Liver (tissue), 8 donors: ENCODE measurements at regions not wholly inside any gene's neighbourhood (a gene's known extent, or its start where the extent isn't known, plus 50 kb on each side); places are given as distances from the start of the nearest gene placed in this dataset.

ENCODE experiments used
- DNase-seq: peaks from one replicate; pipeline ENCODE4 v3.0.0-alpha.2; 2017; ENCODE audit warnings: low spot score
- H3K27ac ChIP-seq, 2 donors: one replicate each; pipeline ENCODE4 v1.7.0; 2013; ENCODE audit warnings: inconsistent platforms in 2 of 2, low read length in 2 of 2, control low read depth in 1 of 2, low read depth in 1 of 2, mild to moderate bottlenecking in 1 of 2
- H3K27me3 ChIP-seq, 4 donors: one replicate each; pipeline versions ENCODE4 v1.6.1 to v1.7.0; 2013; ENCODE audit warnings: low read length in 3 of 4, inconsistent platforms in 1 of 4, mild to moderate bottlenecking in 1 of 4, moderate library complexity in 1 of 4; ENCODE audit not compliant: control insufficient read depth in 4 of 4, insufficient read depth in 4 of 4
- H3K36me3 ChIP-seq, 4 donors: one replicate each; pipeline versions ENCODE4 v1.6.1 to v1.7.0; 2013; ENCODE audit warnings: low read length in 3 of 4, mild to moderate bottlenecking in 3 of 4, low read depth in 1 of 4, moderate library complexity in 1 of 4; ENCODE audit not compliant: control insufficient read depth in 4 of 4, insufficient read depth in 3 of 4
- H3K4me1 ChIP-seq, 4 donors: one replicate each; pipeline versions ENCODE4 v1.6.1 to v1.7.0; 2013; ENCODE audit warnings: low read length in 3 of 4, mild to moderate bottlenecking in 3 of 4, moderate library complexity in 1 of 4; ENCODE audit not compliant: control insufficient read depth in 4 of 4, insufficient read depth in 4 of 4
- H3K4me3 ChIP-seq, 3 donors: one replicate each; pipeline versions ENCODE4 v1.6.1 to v1.7.0; 2013; ENCODE audit warnings: low read length in 3 of 3, control low read depth in 1 of 3, low read depth in 1 of 3, mild to moderate bottlenecking in 1 of 3
- H3K9ac ChIP-seq, 2 donors: one replicate each; pipeline ENCODE4 v1.7.0; 2013; ENCODE audit warnings: low read length in 2 of 2, mild to moderate bottlenecking in 2 of 2, moderate library complexity in 2 of 2, control low read depth in 1 of 2, low read depth in 1 of 2
- H3K9me3 ChIP-seq, 4 donors: one replicate each; pipeline versions ENCODE4 v1.6.1 to v1.7.0; 2013; ENCODE audit warnings: low read length in 3 of 4; ENCODE audit not compliant: control insufficient read depth in 4 of 4
- ATF3 ChIP-seq: IDR thresholded peaks from 2 replicates; pipeline ENCODE4 v1.6.1; 2016; ENCODE audit warnings: antibody characterized with exemption
- CTCF ChIP-seq: fragments of 150-350 bp; IDR thresholded peaks from 2 replicates; pipeline ENCODE4 v1.5.1; 2017; ENCODE audit warnings: improper control_type of control experiment, low read depth, low read length; ENCODE audit not compliant: missing input control
- EGR1 ChIP-seq, 2 donors: IDR thresholded peaks; 2 replicates each; pipeline ENCODE4 v1.6.1; 2016 to 2018; ENCODE audit warnings: antibody characterized with exemption in 2 of 2, low read depth in 2 of 2
- FOXA1 ChIP-seq: IDR thresholded peaks from 2 replicates; pipeline ENCODE4 v1.6.1; 2016; ENCODE audit warnings: antibody characterized with exemption
- FOXA2 ChIP-seq: IDR thresholded peaks from 2 replicates; pipeline ENCODE4 v1.6.1; 2016; ENCODE audit warnings: antibody characterized with exemption
- GABPA ChIP-seq, 2 donors: IDR thresholded peaks in 1 of 2; conservative IDR thresholded peaks in 1 of 2; 2 replicates each; pipeline ENCODE4 v1.6.1; 2016; ENCODE audit warnings: antibody characterized with exemption in 2 of 2, mild to moderate bottlenecking in 1 of 2, moderate library complexity in 1 of 2
- HNF4A ChIP-seq, 2 donors: conservative IDR thresholded peaks; 2 replicates each; pipeline ENCODE4 v1.6.1; 2016; ENCODE audit warnings: antibody characterized with exemption in 2 of 2, mild to moderate bottlenecking in 2 of 2
- HNF4G ChIP-seq: IDR thresholded peaks from 2 replicates; pipeline ENCODE4 v1.6.1; 2016; ENCODE audit warnings: antibody characterized with exemption
- JUND ChIP-seq, 2 donors: IDR thresholded peaks; 2 replicates each; pipeline ENCODE4 v1.6.1; 2016; ENCODE audit warnings: antibody characterized with exemption in 2 of 2
- MAX ChIP-seq: IDR thresholded peaks from 2 replicates; pipeline ENCODE4 v1.6.1; 2016; ENCODE audit warnings: antibody characterized with exemption
- NR2F2 ChIP-seq: IDR thresholded peaks from 2 replicates; pipeline ENCODE4 v1.6.1; 2016; ENCODE audit warnings: antibody characterized with exemption
- RAD21 ChIP-seq, 2 donors: IDR thresholded peaks; 2 replicates each; pipeline ENCODE4 v1.6.1; 2016; ENCODE audit warnings: antibody characterized with exemption in 2 of 2, mild to moderate bottlenecking in 2 of 2
- REST ChIP-seq: IDR thresholded peaks from 2 replicates; pipeline ENCODE4 v1.6.1; 2016; ENCODE audit warnings: antibody characterized with exemption, mild to moderate bottlenecking
- RXRA ChIP-seq, 2 donors: IDR thresholded peaks; 2 replicates each; pipeline ENCODE4 v1.6.1; 2017 to 2018; ENCODE audit warnings: antibody characterized with exemption in 2 of 2, mild to moderate bottlenecking in 1 of 2
- SP1 ChIP-seq: IDR thresholded peaks from 2 replicates; pipeline ENCODE4 v1.6.1; 2018; ENCODE audit warnings: antibody characterized with exemption, mild to moderate bottlenecking
- TAF1 ChIP-seq: conservative IDR thresholded peaks from 2 replicates; pipeline ENCODE4 v1.6.1; 2016; ENCODE audit warnings: antibody characterized with exemption, mild to moderate bottlenecking
- YY1 ChIP-seq: IDR thresholded peaks from 2 replicates; pipeline ENCODE4 v1.6.1; 2016; ENCODE audit warnings: antibody characterized with exemption, mild to moderate bottlenecking
- ZBTB33 ChIP-seq: IDR thresholded peaks from 2 replicates; pipeline ENCODE4 v1.6.1; 2016; ENCODE audit warnings: antibody characterized with exemption
- WGBS: extraction: QIAGEN DNeasy Blood & Tissue Kit; methylation state at CpG from one replicate; pipeline ENCODE4 v1.1.7; 2013; 5-methylcytosine and 5-hydroxymethylcytosine counted together
- donor health status: healthy.
- donor health status: healthy.
- donor health status: healthy.
- donor health status: healthy.
- donor health status: healthy.

- H3K9me3 ChIP-seq: no peaks in the 10 kb centered on the region
- no peak overlapping the region for H3K27ac ChIP-seq
- H3K4me1 ChIP-seq: no peaks in the 10 kb centered on the region
- WGBS: 43% methylated on average over 2 of the region's 2 CpGs
- H3K9ac ChIP-seq: no peak overlapping the region
- TF ChIP-seq YY1: no peak
- no peak for TF ChIP-seq ATF3
- no peak for TF ChIP-seq RAD21 (IDR thresholded peaks at IDR 0.05)
- TF ChIP-seq RXRA (IDR thresholded peaks at IDR 0.05): no peak
- TF ChIP-seq JUND (IDR thresholded peaks at IDR 0.05): no peak
- no peak for TF ChIP-seq HNF4A (conservative IDR thresholded peaks at IDR 0.05)
- TF ChIP-seq NR2F2: no peak
- TF ChIP-seq REST: no peak
- TF ChIP-seq TAF1: no peak
- no peak for TF ChIP-seq MAX
- TF ChIP-seq GABPA (IDR thresholded peaks at IDR 0.05 in 1 of 2, conservative IDR thresholded peaks at IDR 0.05 in 1 of 2): no peak
- TF ChIP-seq CTCF: no peak
- TF ChIP-seq HNF4G: no peak
- no peak for TF ChIP-seq SP1
- TF ChIP-seq EGR1 (IDR thresholded peaks at IDR 0.05; ENCODE audit: low read depth in 2 of 2): no peak
- TF ChIP-seq ZBTB33: no peak
- no peak for TF ChIP-seq FOXA1
- no peak for TF ChIP-seq FOXA2
- no peak for DNase-seq
- H3K36me3 ChIP-seq: no peaks in the 10 kb centered on the region
- H3K27me3 ChIP-seq: no peaks in the 10 kb centered on the region
- H3K4me3 ChIP-seq: no peak overlapping the region
These were observed 605.1 kb downstream of the NUP35 start for GRCh38 chr2:183729380-183729779.

GRCh38 chr2:183740241-183740640 is 616.0 kb downstream of the NUP35 start:
- Histone ChIP-seq H3K9ac (no peak overlapping the region), H3K4me3 (no peak overlapping the region), H3K4me1 (no peaks in the 10 kb centered on the region), H3K9me3 (no peaks in the 10 kb centered on the region), H3K27ac (no peak overlapping the region), H3K27me3 (no peaks in the 10 kb centered on the region), H3K36me3 (no peaks in the 10 kb centered on the region)
- no peak for TF ChIP-seq JUND (IDR thresholded peaks at IDR 0.05)
- no peak for TF ChIP-seq GABPA (IDR thresholded peaks at IDR 0.05 in 1 of 2, conservative IDR thresholded peaks at IDR 0.05 in 1 of 2)
- no peak for TF ChIP-seq ZBTB33
- no peak for TF ChIP-seq FOXA2
- TF ChIP-seq NR2F2: no peak
- TF ChIP-seq SP1: no peak
- no peak for TF ChIP-seq MAX
- TF ChIP-seq CTCF: no peak
- no peak for TF ChIP-seq HNF4A (conservative IDR thresholded peaks at IDR 0.05)
- no peak for DNase-seq
- 68% methylated on average over 2 of the region's 2 CpGs for WGBS
